CD4-positive, alpha-beta T cell (primary cell): ENCODE measurements at regions not wholly inside any gene's neighbourhood (a gene's known extent, or its start where the extent isn't known, plus 50 kb on each side); places are given as distances from the start of the nearest gene placed in this dataset.

Experiments
- ATAC-seq: fragments of 200-7000 bp; cut with Tn5 transposase; one replicate; pipeline ENCODE4 v1.10.0; 2022; ENCODE audit warnings: mild to moderate bottlenecking; ENCODE audit not compliant: poor library complexity
- CTCF ChIA-PET: fragments of 350-600 bp; sonication (Branson Sonifier 250); formaldehyde crosslinking; loops from one replicate; lab custom pipeline; 2021; ENCODE audit warnings: antibody characterized with exemption, inconsistent platforms; lab: Charles Lee
- POLR2A ChIA-PET: fragments of 350-600 bp; sonication (Branson Sonifier 250); formaldehyde crosslinking; loops from one replicate; lab custom pipeline; 2021; ENCODE audit warnings: antibody characterized with exemption, inconsistent platforms; lab: Charles Lee
- DNase-seq, 14 experiments: peaks; one replicate each; pipeline ENCODE4 v3.0.0-alpha.2; 2013 to 2020; ENCODE audit warnings: mixed read lengths in 2 of 14
- H3K27ac ChIP-seq, 2 donors: one replicate each; pipeline versions ENCODE4 v1.5.1 to v1.7.0; 2013; ENCODE audit warnings: low read length in 2 of 2, low read depth in 1 of 2, mild to moderate bottlenecking in 1 of 2
- H3K27me3 ChIP-seq, 2 experiments: 1 replicate in 1 of 2; 2 replicates in 1 of 2; pipeline versions ENCODE4 v1.6.1 to v1.7.0; 2013; ENCODE audit warnings: low read length in 2 of 2, control low read depth in 1 of 2, mild to moderate bottlenecking in 1 of 2, moderate library complexity in 1 of 2; ENCODE audit not compliant: insufficient read depth in 2 of 2, control insufficient read depth in 1 of 2
- H3K36me3 ChIP-seq: one replicate; pipeline ENCODE4 v1.6.1; 2013; ENCODE audit warnings: low read length, control low read depth; ENCODE audit not compliant: insufficient read depth
- H3K4me1 ChIP-seq: one replicate; pipeline ENCODE4 v1.6.1; 2013; ENCODE audit warnings: low read length, control low read depth; ENCODE audit not compliant: insufficient read depth
- H3K4me3 ChIP-seq: one replicate; pipeline ENCODE4 v1.5.1; 2013; ENCODE audit warnings: mild to moderate bottlenecking, low read length, moderate library complexity
- H3K9me3 ChIP-seq, 2 experiments: 1 replicate in 1 of 2; 2 replicates in 1 of 2; pipeline versions ENCODE4 v1.6.1 to v1.7.0; 2013; ENCODE audit warnings: low read length in 2 of 2, mild to moderate bottlenecking in 2 of 2, control low read depth in 1 of 2, moderate library complexity in 1 of 2; ENCODE audit not compliant: control insufficient read depth in 1 of 2, insufficient read depth in 1 of 2
- H3K27ac Mint-ChIP-seq: one replicate; pipeline ENCODE4 v1.8.0; 2020; ENCODE audit warnings: mixed read lengths
- H3K27me3 Mint-ChIP-seq: one replicate; pipeline ENCODE4 v1.8.0; 2021; ENCODE audit warnings: mixed read lengths
- H3K36me3 Mint-ChIP-seq: one replicate; pipeline ENCODE4 v1.8.0; 2021; ENCODE audit warnings: low read depth, mixed read lengths
- H3K4me1 Mint-ChIP-seq: one replicate; pipeline ENCODE4 v1.8.0; 2021; ENCODE audit warnings: low read depth, mixed read lengths
- H3K4me3 Mint-ChIP-seq: one replicate; pipeline ENCODE4 v1.8.0; 2020; ENCODE audit warnings: mild to moderate bottlenecking, mixed read lengths
- H3K9me3 Mint-ChIP-seq: one replicate; pipeline ENCODE4 v1.8.0; 2020; ENCODE audit warnings: mixed read lengths
- CTCF ChIP-seq: fragments of 200-600 bp; IDR thresholded peaks from one replicate; pipeline ENCODE4 v1.8.0; 2022; ENCODE audit warnings: antibody characterized with exemption, mild to moderate bottlenecking
- intact Hi-C, 2 experiments: fragments of 100-400 bp; cut with DNase I in 1 of 2; cut with micrococcal nuclease in 1 of 2; formaldehyde crosslinking; loops; one replicate each; pipeline versions ENCODE4 v1.15.1 to v1.9.0; 2023 to 2025; cut with DNase I, micrococcal nuclease

GRCh38 chrX:1918780-1919179 is 303.9 kb downstream of the ASMT start:
- peaks cover 0 to 3% of the 10 kb centered on the region in 2 experiments for H3K27me3 ChIP-seq
- peaks cover 0 to 38% of the 10 kb centered on the region in 2 experiments for H3K9me3 ChIP-seq
- DNase-seq (no peak), ATAC-seq (no peak)
- Mint-ChIP-seq H3K36me3 (no peaks in the 10 kb centered on the region), H3K4me1 (no peaks in the 10 kb centered on the region), H3K27ac (no peak overlapping the region), H3K9me3 (peaks cover 2% of the 10 kb centered on the region), H3K27me3 (peaks cover 5% of the 10 kb centered on the region), H3K4me3 (no peak overlapping the region)
- no peaks in the 10 kb centered on the region for H3K36me3 ChIP-seq
- intact Hi-C loops = no loop called here
- H3K4me3 ChIP-seq = no peak overlapping the region
- POLR2A ChIA-PET = no interaction called here
- TF ChIP-seq CTCF = no peak
- H3K27ac ChIP-seq = no peak overlapping the region
- CTCF ChIA-PET = no interaction called here
- no peaks in the 10 kb centered on the region for H3K4me1 ChIP-seq

DNA sequence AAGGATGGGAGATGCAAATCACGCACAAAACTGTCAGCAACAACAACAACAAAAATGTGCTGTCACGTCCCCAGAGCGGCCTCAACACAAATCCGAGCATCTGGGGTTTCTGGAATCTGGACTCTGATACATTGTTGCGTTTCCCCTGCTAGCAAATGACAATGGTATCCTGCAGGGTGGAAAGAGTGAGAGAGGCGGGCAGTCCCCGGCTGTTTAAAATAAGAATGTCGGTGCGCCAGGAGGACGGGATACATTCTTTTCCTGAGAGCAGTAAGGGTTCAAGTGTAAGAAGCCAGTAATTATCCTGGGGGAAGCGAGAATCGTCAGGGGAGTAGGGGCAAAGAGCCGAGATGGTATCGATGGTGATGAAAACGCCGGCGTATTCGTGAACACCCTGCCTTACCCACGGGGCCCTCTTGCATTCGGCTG is 310.2 kb downstream of the ASMT start:
- ATAC-seq (no peak), DNase-seq (no peak)
- Histone ChIP-seq H3K9me3 (peaks cover 0 to 7% of the 10 kb centered on the region in 2 experiments), H3K27me3 (peaks cover 0 to 7% of the 10 kb centered on the region in 2 experiments), H3K27ac (no peak overlapping the region), H3K4me1 (no peaks in the 10 kb centered on the region), H3K36me3 (no peaks in the 10 kb centered on the region), H3K4me3 (no peak overlapping the region)
- Mint-ChIP-seq H3K4me3 (no peak overlapping the region), H3K36me3 (no peaks in the 10 kb centered on the region), H3K9me3 (no peaks in the 10 kb centered on the region), H3K27ac (no peak overlapping the region), H3K27me3 (peaks cover 12% of the 10 kb centered on the region), H3K4me1 (peaks cover 6% of the 10 kb centered on the region)
- ChIA-PET CTCF (no interaction called here), POLR2A (no interaction called here)
- TF ChIP-seq CTCF = no peak
- intact Hi-C loops = no loop called here

DNA sequence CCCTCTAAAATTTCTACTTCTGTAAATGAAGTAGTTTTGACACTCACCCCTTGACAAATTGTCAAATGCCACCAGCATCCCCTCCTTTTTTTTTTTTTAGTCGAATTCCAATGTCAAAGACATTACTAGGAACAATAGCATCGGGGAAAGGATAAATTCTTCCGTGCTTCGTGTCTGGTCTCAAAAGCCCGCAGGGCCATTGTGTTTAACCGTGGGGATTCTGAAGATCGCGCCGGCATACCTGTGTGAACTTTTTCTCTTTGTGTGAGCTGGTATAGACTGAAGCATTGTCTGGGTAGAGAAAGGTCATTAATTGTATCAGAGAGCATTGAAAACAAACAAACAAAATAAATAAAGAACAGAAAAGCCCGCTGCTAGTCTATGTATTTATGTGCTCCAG is 313.9 kb downstream of the ASMT start:
- Mint-ChIP-seq H3K36me3 (no peaks in the 10 kb centered on the region), H3K4me3 (no peak overlapping the region), H3K27ac (no peak overlapping the region), H3K27me3 (peaks cover 7% of the 10 kb centered on the region), H3K9me3 (no peaks in the 10 kb centered on the region), H3K4me1 (peaks cover 6% of the 10 kb centered on the region)
- POLR2A ChIA-PET = no interaction called here
- CTCF ChIA-PET = no interaction called here
- DNase-seq = no peak
- no peak for TF ChIP-seq CTCF
- H3K27ac ChIP-seq = no peak overlapping the region
- no peak for ATAC-seq
- H3K9me3 ChIP-seq = peaks cover 0 to 4% of the 10 kb centered on the region in 2 experiments
- H3K4me1 ChIP-seq = no peaks in the 10 kb centered on the region
- H3K4me3 ChIP-seq = no peak overlapping the region
- peaks cover 0 to 7% of the 10 kb centered on the region in 2 experiments for H3K27me3 ChIP-seq
- no peaks in the 10 kb centered on the region for H3K36me3 ChIP-seq
- intact Hi-C loops = no loop called here
